ENCODE measurements at regions not wholly inside any gene's neighbourhood (a gene's known extent, or its start where the extent isn't known, plus 50 kb on each side); places are given as distances from the start of the nearest gene placed in this dataset.

GRCh38 chr21:14829685-14830084 lies 235.1 kb downstream of the NRIP1 start:
- no TSS peak for BruUV-seq (replicated peaks)
- intact Hi-C loops (cut with micrococcal nuclease): no loop called here
- 60% methylated on average over 3 of the region's 3 CpGs for WGBS (ENCODE audit: insufficient coverage, low coverage, missing lambda C conversion rate)

More at GRCh38 chr21:14829685-14830084, 235.1 kb downstream of the NRIP1 start:
- H3K9me3 ChIP-seq (replicated peaks; ENCODE audit: control insufficient read depth, insufficient read depth, low read depth, low read length): no peaks in the 10 kb centered on the region
- no peak overlapping the region for H2AFZ ChIP-seq (ENCODE audit: low read depth, low read length)
- FAIRE-seq (no peak), ATAC-seq (no peak), DNase-seq (ENCODE audit: extremely low read depth in 1 of 4, low spot score in 3 of 4) (no peak)
- no peak overlapping the region for H3K4me3 ChIP-seq
- H3K27me3 ChIP-seq (ENCODE audit: control insufficient read depth in 2 of 2, insufficient read depth in 2 of 2, low read length in 2 of 2): no peaks in the 10 kb centered on the region
- in situ Hi-C loops (cut with MboI): loop anchor here (10.0 kb wide), 1 partner anchor 1415 kb away; no protein-coding TSS in a partner anchor
- POLR2A ChIA-PET: interaction anchor here (0.7 kb wide), 1 partner anchor 294 kb away, joined by 3 read pairs; no protein-coding TSS in a partner anchor
- CTCF ChIA-PET (ENCODE audit: low intra/inter-chr PET ratio): no interaction called here
- no peaks in the 10 kb centered on the region for H3K9me1 ChIP-seq (ENCODE audit: control insufficient read depth, insufficient read depth, low read length)
- no peak overlapping the region for H3K9ac ChIP-seq (ENCODE audit: insufficient read depth in 1 of 2, low read depth in 2 of 2, low read length in 2 of 2)
- peaks cover 0 to 5% of the 10 kb centered on the region in 2 experiments; a peak in 1 of 5 replicates for H3K4me1 ChIP-seq (replicated peaks in 1 of 2; ENCODE audit: control insufficient read depth in 2 of 2, insufficient read depth in 2 of 2, low read length in 2 of 2)
- no peak overlapping the region for H3K4me2 ChIP-seq (ENCODE audit: insufficient read depth, low read length)
- no peaks in the 10 kb centered on the region for H3K79me2 ChIP-seq (ENCODE audit: control insufficient read depth, insufficient read depth, low read length)
- no peaks in the 10 kb centered on the region for H3K36me3 ChIP-seq (ENCODE audit: control insufficient read depth, insufficient read depth, low read length)
- TF ChIP-seq HMBOX1 (IDR thresholded peaks at IDR 0.05): 0 out of 2 replicates have a peak, but pooled peaks have one; percentile 1
- TF ChIP-seq HOMEZ (CRISPR knock-in tag; IDR thresholded peaks at IDR 0.05): no peak
- TF ChIP-seq MCM3 (IDR thresholded peaks at IDR 0.05): no peak
- H4K20me1 ChIP-seq (replicated peaks; ENCODE audit: control insufficient read depth, insufficient read depth, low read length): no peaks in the 10 kb centered on the region
- no peak overlapping the region for H3K27ac ChIP-seq (ENCODE audit: extremely low read depth, low read depth, low read length)

All from K562 (cell line).